ENCODE measurements at regions not wholly inside any gene's neighbourhood (a gene's known extent, or its start where the extent isn't known, plus 50 kb on each side); places are given as distances from the start of the nearest gene placed in this dataset.

- Histone ChIP-seq H3K4me1 (ENCODE audit: insufficient read depth, low read length) (no peaks in the 10 kb centered on the region), H3K4me3 (ENCODE audit: low read length) (no peak overlapping the region), H3K9me3 (ENCODE audit: low read depth, low read length) (no peaks in the 10 kb centered on the region), H3K27me3 (ENCODE audit: insufficient read depth, low read length) (no peaks in the 10 kb centered on the region)
Measured at GRCh38 chr10:10477844-10478243, 539.8 kb upstream of the CELF2 start.

- no peaks in the 10 kb centered on the region for H3K9me3 ChIP-seq (ENCODE audit: low read depth, low read length)
- no peaks in the 10 kb centered on the region for H3K27me3 ChIP-seq (ENCODE audit: insufficient read depth, low read length)
- H3K4me3 ChIP-seq (ENCODE audit: low read length): no peak overlapping the region
- H3K4me1 ChIP-seq (ENCODE audit: insufficient read depth, low read length): no peaks in the 10 kb centered on the region
Measured at GRCh38 chr10:10479465-10479864, 538.2 kb upstream of the CELF2 start.

GRCh38 chr10:10482613-10483012 lies 535.1 kb upstream of the CELF2 start:
- no peaks in the 10 kb centered on the region for H3K9me3 ChIP-seq (ENCODE audit: low read depth, low read length)
- H3K4me1 ChIP-seq (ENCODE audit: insufficient read depth, low read length): no peaks in the 10 kb centered on the region
- no peak overlapping the region for H3K4me3 ChIP-seq (ENCODE audit: low read length)
- no peaks in the 10 kb centered on the region for H3K27me3 ChIP-seq (ENCODE audit: insufficient read depth, low read length)

GRCh38 chr10:10489076-10489475 lies 528.6 kb upstream of the CELF2 start:
- Histone ChIP-seq H3K4me1 (ENCODE audit: insufficient read depth, low read length) (no peaks in the 10 kb centered on the region), H3K9me3 (ENCODE audit: low read depth, low read length) (no peaks in the 10 kb centered on the region), H3K27me3 (ENCODE audit: insufficient read depth, low read length) (no peaks in the 10 kb centered on the region), H3K4me3 (ENCODE audit: low read length) (no peak overlapping the region)

- no peaks in the 10 kb centered on the region for H3K4me1 ChIP-seq (ENCODE audit: insufficient read depth, low read length)
- no peak overlapping the region for H3K4me3 ChIP-seq (ENCODE audit: low read length)
- H3K27me3 ChIP-seq (ENCODE audit: insufficient read depth, low read length): no peaks in the 10 kb centered on the region
- no peaks in the 10 kb centered on the region for H3K9me3 ChIP-seq (ENCODE audit: low read depth, low read length)
Measured at GRCh38 chr10:10489805-10490571, 527.7 kb upstream of the CELF2 start.

GRCh38 chr10:10490581-10490980 lies 527.1 kb upstream of the CELF2 start:
- Histone ChIP-seq H3K27me3 (ENCODE audit: insufficient read depth, low read length) (no peaks in the 10 kb centered on the region), H3K9me3 (ENCODE audit: low read depth, low read length) (no peaks in the 10 kb centered on the region), H3K4me1 (ENCODE audit: insufficient read depth, low read length) (no peaks in the 10 kb centered on the region), H3K4me3 (ENCODE audit: low read length) (no peak overlapping the region)

GRCh38 chr10:10492420-10492819 lies 525.3 kb upstream of the CELF2 start:
- H3K27me3 ChIP-seq (ENCODE audit: insufficient read depth, low read length): no peaks in the 10 kb centered on the region
- H3K4me3 ChIP-seq (ENCODE audit: low read length): no peak overlapping the region
- no peaks in the 10 kb centered on the region for H3K4me1 ChIP-seq (ENCODE audit: insufficient read depth, low read length)
- H3K9me3 ChIP-seq (ENCODE audit: low read depth, low read length): no peaks in the 10 kb centered on the region

GRCh38 chr10:10493833-10494232 lies 523.8 kb upstream of the CELF2 start:
- H3K4me3 ChIP-seq (ENCODE audit: low read length): no peak overlapping the region
- H3K9me3 ChIP-seq (ENCODE audit: low read depth, low read length): no peaks in the 10 kb centered on the region
- H3K4me1 ChIP-seq (ENCODE audit: insufficient read depth, low read length): no peaks in the 10 kb centered on the region
- no peaks in the 10 kb centered on the region for H3K27me3 ChIP-seq (ENCODE audit: insufficient read depth, low read length)

- H3K27me3 ChIP-seq (ENCODE audit: insufficient read depth, low read length): no peaks in the 10 kb centered on the region
Measured at GRCh38 chr10:10497245-10497644, 520.4 kb upstream of the CELF2 start.

GRCh38 chr10:10498781-10499180 lies 518.9 kb upstream of the CELF2 start:
- Histone ChIP-seq H3K4me1 (ENCODE audit: insufficient read depth, low read length) (peaks cover 13% of the 10 kb centered on the region), H3K4me3 (ENCODE audit: low read length) (no peak overlapping the region), H3K9me3 (ENCODE audit: low read depth, low read length) (no peaks in the 10 kb centered on the region), H3K27me3 (ENCODE audit: insufficient read depth, low read length) (no peaks in the 10 kb centered on the region)

More at GRCh38 chr10:10497245-10497644, 520.4 kb upstream of the CELF2 start:
- H3K9me3 ChIP-seq (ENCODE audit: low read depth, low read length): no peaks in the 10 kb centered on the region
- peaks cover 13% of the 10 kb centered on the region for H3K4me1 ChIP-seq (ENCODE audit: insufficient read depth, low read length)
- no peak overlapping the region for H3K4me3 ChIP-seq (ENCODE audit: low read length)

- H3K27me3 ChIP-seq (ENCODE audit: insufficient read depth, low read length): no peaks in the 10 kb centered on the region
- peaks cover 5% of the 10 kb centered on the region for H3K9me3 ChIP-seq (ENCODE audit: low read depth, low read length)
- H3K4me1 ChIP-seq (ENCODE audit: insufficient read depth, low read length): peaks cover 13% of the 10 kb centered on the region
- H3K4me3 ChIP-seq (ENCODE audit: low read length): no peak overlapping the region
Measured at GRCh38 chr10:10499839-10500238, 517.8 kb upstream of the CELF2 start.

GRCh38 chr10:10500937-10501336 lies 516.7 kb upstream of the CELF2 start:
- peaks cover 3% of the 10 kb centered on the region for H3K27me3 ChIP-seq (ENCODE audit: insufficient read depth, low read length)

GRCh38 chr10:10503772-10504171 lies 513.9 kb upstream of the CELF2 start:
- H3K27me3 ChIP-seq (ENCODE audit: insufficient read depth, low read length): peaks cover 3% of the 10 kb centered on the region
- no peak overlapping the region for H3K4me3 ChIP-seq (ENCODE audit: low read length)
- H3K4me1 ChIP-seq (ENCODE audit: insufficient read depth, low read length): peaks cover 13% of the 10 kb centered on the region
- H3K9me3 ChIP-seq (ENCODE audit: low read depth, low read length): peaks cover 5% of the 10 kb centered on the region

More at GRCh38 chr10:10500937-10501336, 516.7 kb upstream of the CELF2 start:
- H3K4me1 ChIP-seq (ENCODE audit: insufficient read depth, low read length): peaks cover 13% of the 10 kb centered on the region
- no peak overlapping the region for H3K4me3 ChIP-seq (ENCODE audit: low read length)
- peaks cover 5% of the 10 kb centered on the region for H3K9me3 ChIP-seq (ENCODE audit: low read depth, low read length)

GRCh38 chr10:10508211-10508610 lies 509.5 kb upstream of the CELF2 start:
- peaks cover 5% of the 10 kb centered on the region for H3K9me3 ChIP-seq (ENCODE audit: low read depth, low read length)
- no peaks in the 10 kb centered on the region for H3K4me1 ChIP-seq (ENCODE audit: insufficient read depth, low read length)
- no peak overlapping the region for H3K4me3 ChIP-seq (ENCODE audit: low read length)
- peaks cover 3% of the 10 kb centered on the region for H3K27me3 ChIP-seq (ENCODE audit: insufficient read depth, low read length)

- no peaks in the 10 kb centered on the region for H3K9me3 ChIP-seq (ENCODE audit: low read depth, low read length)
Measured at GRCh38 chr10:10510179-10510578, 507.5 kb upstream of the CELF2 start.

GRCh38 chr10:10513067-10513466 lies 504.6 kb upstream of the CELF2 start:
- H3K4me1 ChIP-seq (ENCODE audit: insufficient read depth, low read length): no peaks in the 10 kb centered on the region
- no peak overlapping the region for H3K4me3 ChIP-seq (ENCODE audit: low read length)
- no peaks in the 10 kb centered on the region for H3K27me3 ChIP-seq (ENCODE audit: insufficient read depth, low read length)
- H3K9me3 ChIP-seq (ENCODE audit: low read depth, low read length): no peaks in the 10 kb centered on the region

More at GRCh38 chr10:10510179-10510578, 507.5 kb upstream of the CELF2 start:
- Histone ChIP-seq H3K4me3 (ENCODE audit: low read length) (no peak overlapping the region), H3K4me1 (ENCODE audit: insufficient read depth, low read length) (no peaks in the 10 kb centered on the region), H3K27me3 (ENCODE audit: insufficient read depth, low read length) (peaks cover 3% of the 10 kb centered on the region)

Measured in mononuclear cell (primary cell).